ENCODE measurements at regions not wholly inside any gene's neighbourhood (a gene's known extent, or its start where the extent isn't known, plus 50 kb on each side); places are given as distances from the start of the nearest gene placed in this dataset.

DNA sequence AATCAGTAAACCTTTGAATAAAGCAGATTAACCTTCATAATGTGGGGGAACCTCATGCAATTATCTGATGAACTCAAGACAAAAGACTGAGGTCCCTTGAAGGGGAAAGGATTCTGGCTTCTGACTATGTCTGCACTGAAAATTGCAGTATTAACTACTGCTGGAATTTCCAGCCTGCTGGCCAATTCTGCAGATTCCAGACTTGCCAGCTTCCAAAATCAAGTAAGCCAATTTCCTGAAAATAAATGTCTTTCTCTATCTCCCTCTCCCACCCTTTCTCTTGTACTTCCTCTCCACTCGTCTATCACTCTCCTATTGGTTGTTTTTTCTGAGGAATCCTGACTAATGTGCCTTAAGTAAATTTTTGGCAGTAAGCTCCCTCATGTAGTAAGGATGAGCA, 1479.9 kb upstream of the PRR20A start:
- no peak for TF ChIP-seq EZH2 (IDR thresholded peaks at IDR 0.05)
- TF ChIP-seq POLR2AphosphoS5 (IDR thresholded peaks at IDR 0.05; ENCODE audit: borderline replicate concordance, low read depth, low read length), result no peak
- TF ChIP-seq FOXP2 (optimal IDR thresholded peaks at IDR 0.05; ENCODE audit: control extremely low read depth, extremely low read length, insufficient read depth), result no peak
